ENCODE measurements at regions not wholly inside any gene's neighbourhood (a gene's known extent, or its start where the extent isn't known, plus 50 kb on each side); places are given as distances from the start of the nearest gene placed in this dataset.
"Not testable (repeated sequence)": the region's sequence is repeated elsewhere in the genome, so short reads cannot be mapped to it uniquely, and the experiment has no call there.

DNA sequence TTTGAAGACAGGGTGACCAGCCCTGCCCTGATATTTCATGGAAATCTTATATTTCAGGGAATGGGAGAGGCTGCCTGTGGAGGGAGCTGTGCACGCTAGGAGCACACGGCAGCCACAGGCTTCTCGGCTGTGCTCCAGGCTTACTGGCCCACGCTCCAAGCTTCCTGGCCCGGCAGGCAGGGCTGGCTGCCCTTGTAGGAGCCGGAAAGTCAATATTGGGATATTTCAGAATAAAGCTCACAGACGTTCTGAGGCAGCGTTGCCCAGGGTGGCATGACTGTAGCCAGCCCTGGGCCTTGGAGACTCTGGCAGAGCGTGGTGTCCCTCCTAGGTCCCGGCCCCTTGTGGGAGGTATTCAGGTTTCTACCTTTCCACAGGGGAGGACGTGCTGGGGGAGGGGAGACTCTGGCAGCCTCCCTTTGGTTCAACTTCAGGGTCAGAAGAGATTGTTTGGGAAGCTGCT lies 95.6 kb downstream of the NPIPB11 start:
- H3K4me3 Mint-ChIP-seq = no peak overlapping the region
- ATAC-seq (ENCODE audit: low read depth) (no peak), DNase-seq (ENCODE audit: low spot score in 2 of 2) (no peak)
- H3K9me3 Mint-ChIP-seq = no peaks in the 10 kb centered on the region
- peaks cover 12% of the 10 kb centered on the region for H3K4me1 Mint-ChIP-seq
- no peaks in the 10 kb centered on the region for H3K27me3 Mint-ChIP-seq
- peaks cover 2% of the 10 kb centered on the region for H3K36me3 Mint-ChIP-seq
- H3K27ac Mint-ChIP-seq = no peak overlapping the region

DNA sequence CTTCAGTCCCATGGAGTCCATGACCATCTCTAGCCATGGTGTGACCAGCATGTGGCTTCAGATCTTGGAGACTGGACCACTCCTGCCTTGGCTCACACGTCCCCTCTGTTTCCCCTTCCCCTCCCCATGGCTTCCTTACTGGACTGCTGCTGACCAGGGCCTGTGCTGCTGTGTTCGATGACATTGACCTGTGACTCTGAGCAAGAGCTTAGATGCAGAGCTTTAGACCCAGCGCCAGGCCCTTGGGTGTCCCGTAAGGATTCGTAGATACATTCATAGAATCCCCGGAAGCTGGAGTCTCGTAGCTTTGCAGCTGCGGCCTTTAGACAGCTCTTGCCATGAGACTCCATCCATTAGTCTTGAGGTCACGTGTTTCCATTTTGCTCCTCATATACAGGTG lies 96.3 kb downstream of the NPIPB11 start:
- not testable (repeated sequence) for H3K27ac Mint-ChIP-seq; H3K4me3 Mint-ChIP-seq; ATAC-seq (ENCODE audit: low read depth); H3K9me3 Mint-ChIP-seq; DNase-seq (ENCODE audit: low spot score in 2 of 2); H3K27me3 Mint-ChIP-seq; H3K36me3 Mint-ChIP-seq
- peaks cover 12% of the 10 kb centered on the region for H3K4me1 Mint-ChIP-seq

DNA sequence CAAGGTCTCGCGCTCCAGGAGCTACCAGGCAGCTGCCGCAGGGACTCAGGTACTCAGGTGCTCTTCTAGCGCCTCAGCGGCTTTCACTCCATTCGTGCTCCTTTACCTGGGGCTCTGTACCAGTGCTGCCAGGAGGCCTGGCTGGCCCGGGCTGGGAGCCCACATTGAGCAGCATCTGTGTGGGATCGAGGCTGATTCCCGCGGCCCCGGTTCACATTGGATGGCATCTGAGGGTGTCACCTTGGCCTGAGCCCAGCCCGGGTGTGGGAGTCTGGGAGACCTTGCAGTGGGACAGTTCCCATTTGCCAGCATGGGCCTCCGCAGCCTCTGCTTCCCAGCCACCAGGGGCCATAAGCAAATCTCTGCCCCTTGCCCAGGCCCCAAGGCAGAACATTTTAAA lies 96.9 kb downstream of the NPIPB11 start:
- not testable (repeated sequence) for DNase-seq (ENCODE audit: low spot score in 2 of 2); H3K27me3 Mint-ChIP-seq; ATAC-seq (ENCODE audit: low read depth); H3K36me3 Mint-ChIP-seq; H3K4me3 Mint-ChIP-seq; H3K9me3 Mint-ChIP-seq; H3K27ac Mint-ChIP-seq
- H3K4me1 Mint-ChIP-seq = peaks cover 12% of the 10 kb centered on the region

DNA sequence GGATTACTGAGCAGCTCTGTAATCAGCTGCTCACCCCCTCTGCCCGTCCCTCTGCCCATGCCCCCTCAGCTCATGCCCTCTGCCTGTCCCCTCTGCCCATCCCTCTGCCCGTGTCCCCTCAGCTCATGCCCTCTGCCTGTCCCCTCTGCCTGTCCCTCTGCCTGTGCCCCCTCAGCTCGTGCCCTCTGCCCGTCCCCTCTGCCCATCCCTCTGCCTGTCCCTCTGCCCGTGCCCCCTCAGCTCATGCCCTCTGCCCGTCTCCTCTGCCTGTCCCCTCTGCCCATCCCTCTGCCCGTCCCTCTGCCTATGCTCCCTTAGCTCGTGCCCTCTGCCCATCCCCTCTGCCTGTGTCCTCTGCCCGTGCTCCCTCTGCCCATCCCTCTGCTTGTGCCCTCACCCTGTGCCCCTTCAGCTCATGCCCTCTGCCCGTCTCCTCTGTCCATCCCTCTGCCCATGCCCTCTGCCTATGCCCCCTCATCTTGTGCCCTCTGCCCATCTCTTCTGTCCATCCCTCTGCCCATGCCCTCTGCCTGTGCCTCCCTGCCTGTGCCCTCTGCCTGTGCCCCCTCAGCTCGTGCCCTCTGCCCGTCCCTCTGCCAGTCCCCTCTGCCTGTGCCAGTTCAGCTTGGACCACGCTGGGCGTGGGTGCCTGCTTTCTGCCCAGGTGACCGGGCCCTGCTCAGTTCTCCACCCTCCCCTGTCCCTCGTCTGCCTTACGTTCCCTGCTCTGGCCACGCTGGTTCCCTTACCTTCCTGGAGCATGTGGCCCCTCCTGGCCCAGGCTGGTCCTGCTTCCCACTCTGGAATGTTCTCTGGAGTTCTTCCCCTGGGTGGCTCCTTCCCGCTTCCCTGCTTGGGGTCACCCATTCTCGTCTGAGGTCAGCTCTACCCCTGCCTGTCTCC lies 97.6 kb downstream of the NPIPB11 start:
- H3K36me3 Mint-ChIP-seq = peaks cover 1% of the 10 kb centered on the region
- DNase-seq (ENCODE audit: low spot score in 2 of 2) (no peak), ATAC-seq (ENCODE audit: low read depth) (no peak)
- H3K4me1 Mint-ChIP-seq = peaks cover 12% of the 10 kb centered on the region
- no peaks in the 10 kb centered on the region for H3K27me3 Mint-ChIP-seq
- H3K27ac Mint-ChIP-seq = peak overlapping the region; percentile 75
- no peak overlapping the region for H3K4me3 Mint-ChIP-seq
- no peaks in the 10 kb centered on the region for H3K9me3 Mint-ChIP-seq

DNA sequence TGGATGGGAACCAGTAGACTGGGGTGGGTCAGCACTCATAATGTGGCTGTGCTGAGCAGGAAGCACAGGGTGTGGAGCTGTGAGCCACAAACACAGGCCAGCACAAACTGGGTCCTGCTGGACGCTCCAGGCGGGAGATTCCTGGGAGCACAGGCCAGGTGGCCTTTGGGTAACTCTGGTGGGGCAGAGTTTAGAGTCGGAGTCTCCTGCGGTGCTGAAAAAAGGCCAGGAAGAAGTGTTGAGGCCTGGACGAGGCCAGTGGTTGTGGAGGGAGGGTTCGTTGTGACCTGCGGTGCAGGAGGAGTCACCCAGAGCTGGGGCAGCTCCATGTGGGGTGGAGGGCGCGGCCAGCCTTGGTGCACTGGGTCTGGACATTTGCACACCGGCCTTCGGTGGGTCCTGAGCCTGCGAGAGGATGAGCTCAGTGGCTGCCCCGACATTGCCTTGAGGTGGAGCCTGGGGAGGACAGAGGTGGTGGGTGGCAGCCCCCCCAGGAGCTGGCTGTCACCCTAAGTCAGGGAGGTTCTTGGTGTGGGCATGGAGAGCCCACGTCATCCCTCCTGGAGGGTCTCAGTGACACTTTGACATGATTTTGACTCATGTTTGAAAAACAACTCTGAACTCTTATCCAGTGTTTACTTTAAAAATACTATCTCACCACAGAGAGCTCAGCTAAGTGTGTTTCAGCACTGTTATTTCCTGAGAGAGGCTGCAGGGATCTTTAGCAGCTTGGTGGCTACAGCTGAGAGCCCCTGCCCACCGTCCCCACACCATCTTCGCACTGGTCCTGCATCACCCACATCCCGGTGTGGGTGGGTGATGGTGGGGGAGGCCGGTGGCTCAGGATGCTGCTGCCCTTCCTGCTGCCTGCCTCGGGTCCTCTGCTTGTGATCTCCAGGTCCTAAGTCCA lies 98.7 kb downstream of the NPIPB11 start:
- ATAC-seq (ENCODE audit: low read depth) (no peak), DNase-seq (ENCODE audit: low spot score in 2 of 2) (no peak)
- H3K27ac Mint-ChIP-seq = no peak overlapping the region
- no peaks in the 10 kb centered on the region for H3K9me3 Mint-ChIP-seq
- H3K27me3 Mint-ChIP-seq = no peaks in the 10 kb centered on the region
- H3K4me1 Mint-ChIP-seq = peaks cover 12% of the 10 kb centered on the region
- peaks cover 2% of the 10 kb centered on the region for H3K36me3 Mint-ChIP-seq
- H3K4me3 Mint-ChIP-seq = no peak overlapping the region

DNA sequence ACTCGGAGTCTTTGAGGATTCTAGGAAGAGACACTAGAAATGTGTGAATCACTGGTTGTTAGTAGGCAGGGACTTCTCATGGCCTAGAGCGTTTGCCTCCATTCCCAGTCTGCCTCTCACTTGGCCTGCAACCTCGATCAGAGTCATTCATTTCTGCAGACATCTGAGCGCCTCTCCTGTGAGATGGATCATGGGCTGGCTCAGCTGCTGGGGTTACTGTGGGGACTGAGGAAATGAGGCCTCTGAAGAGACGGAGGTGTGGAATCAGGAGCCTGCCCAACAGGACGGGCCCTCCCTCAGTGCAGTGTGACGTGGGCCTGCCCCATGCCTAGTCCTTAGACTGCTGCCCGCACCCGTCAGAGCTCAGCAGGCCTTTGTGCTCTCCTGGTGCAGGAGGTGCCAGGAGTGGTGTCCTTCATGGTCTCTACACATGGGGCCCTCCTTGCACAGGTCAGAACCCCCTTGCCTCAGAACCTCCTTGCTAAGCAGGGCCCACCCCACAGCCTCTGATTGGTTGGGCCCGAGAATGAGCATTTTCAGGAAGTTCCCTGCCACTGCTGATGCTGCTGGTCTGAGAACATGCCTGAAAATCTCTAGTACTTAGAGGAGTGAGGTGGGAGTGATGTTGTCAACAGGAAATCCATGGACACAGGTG lies 99.4 kb downstream of the NPIPB11 start:
- H3K27me3 Mint-ChIP-seq = no peaks in the 10 kb centered on the region
- peaks cover 12% of the 10 kb centered on the region for H3K4me1 Mint-ChIP-seq
- no peaks in the 10 kb centered on the region for H3K9me3 Mint-ChIP-seq
- no peak overlapping the region for H3K4me3 Mint-ChIP-seq
- H3K36me3 Mint-ChIP-seq = peaks cover 4% of the 10 kb centered on the region
- ATAC-seq (ENCODE audit: low read depth) (no peak), DNase-seq (ENCODE audit: low spot score in 2 of 2) (no peak)
- H3K27ac Mint-ChIP-seq = no peak overlapping the region

DNA sequence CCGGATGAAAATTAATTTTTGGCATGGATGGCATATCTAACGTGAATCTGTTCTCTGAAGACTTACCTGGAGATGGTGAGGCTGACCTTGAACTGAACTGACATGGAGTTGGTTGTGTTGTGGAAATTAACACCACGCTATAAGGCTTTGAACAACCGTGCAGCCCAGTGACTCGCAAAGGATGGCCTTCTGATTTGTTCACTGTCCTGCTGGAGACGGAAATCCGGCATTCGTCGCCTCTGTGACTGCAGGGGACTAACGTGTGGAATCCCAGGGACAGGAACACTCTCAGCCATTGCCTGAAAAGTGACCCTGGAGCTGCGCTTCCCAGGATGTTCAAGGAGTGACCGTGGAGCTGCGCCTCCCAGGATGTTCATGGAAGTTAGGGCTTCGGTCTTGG lies 100.3 kb downstream of the NPIPB11 start:
- Mint-ChIP-seq H3K27me3 (no peaks in the 10 kb centered on the region), H3K27ac (no peak overlapping the region), H3K9me3 (no peaks in the 10 kb centered on the region), H3K4me1 (peaks cover 12% of the 10 kb centered on the region), H3K4me3 (no peak overlapping the region), H3K36me3 (peaks cover 4% of the 10 kb centered on the region)
- DNase-seq (ENCODE audit: low spot score in 2 of 2) = no peak
- ATAC-seq (ENCODE audit: low read depth) = no peak

DNA sequence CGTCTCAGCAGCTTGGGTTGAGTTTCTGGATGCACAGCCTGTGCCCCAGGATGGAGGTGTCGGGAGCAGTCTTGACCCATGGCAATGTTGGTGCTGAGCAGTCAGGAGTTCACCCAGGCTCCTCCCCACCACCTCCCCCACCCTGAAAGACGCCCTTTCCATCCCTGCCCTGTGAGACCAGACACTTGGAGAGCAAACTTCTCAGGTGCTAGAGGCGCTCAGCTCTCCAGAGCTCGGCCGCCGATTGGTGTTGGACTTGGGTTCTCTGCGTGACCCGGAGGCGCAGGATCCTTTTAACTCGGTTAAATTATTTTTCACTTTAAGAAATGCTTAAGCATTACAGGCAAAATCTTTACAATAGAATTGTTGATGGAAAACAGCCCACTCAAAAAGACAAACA lies 101.5 kb downstream of the NPIPB11 start:
- H3K27ac Mint-ChIP-seq; H3K4me3 Mint-ChIP-seq; H3K36me3 Mint-ChIP-seq; H3K9me3 Mint-ChIP-seq; H3K27me3 Mint-ChIP-seq; ATAC-seq (ENCODE audit: low read depth); DNase-seq (ENCODE audit: low spot score in 2 of 2): not testable (repeated sequence)
- peaks cover 12% of the 10 kb centered on the region for H3K4me1 Mint-ChIP-seq

DNA sequence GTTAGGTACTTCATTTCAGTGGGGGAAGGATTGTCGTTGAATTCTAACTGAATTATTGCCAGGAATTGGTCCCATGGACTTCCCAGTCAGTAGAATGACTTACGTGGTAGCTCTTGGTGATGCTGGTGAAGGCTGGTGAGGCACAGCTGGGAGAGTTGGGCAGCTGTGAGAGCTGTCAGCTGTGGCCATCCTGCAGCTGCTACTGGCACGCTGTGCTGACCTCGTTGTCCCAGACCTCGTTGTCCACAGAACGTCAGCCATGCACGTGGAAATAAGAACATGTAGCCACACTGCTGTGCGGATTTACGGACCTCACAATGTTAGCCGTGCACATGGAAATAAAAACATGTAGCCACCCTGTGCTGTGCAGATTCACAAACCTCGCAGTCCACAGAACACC lies 102.3 kb downstream of the NPIPB11 start:
- Mint-ChIP-seq H3K9me3 (no peaks in the 10 kb centered on the region), H3K27ac (no peak overlapping the region), H3K4me1 (peaks cover 12% of the 10 kb centered on the region), H3K27me3 (no peaks in the 10 kb centered on the region), H3K36me3 (peaks cover 4% of the 10 kb centered on the region), H3K4me3 (no peak overlapping the region)
- DNase-seq (ENCODE audit: low spot score in 2 of 2) = no peak
- ATAC-seq (ENCODE audit: low read depth) = no peak

DNA sequence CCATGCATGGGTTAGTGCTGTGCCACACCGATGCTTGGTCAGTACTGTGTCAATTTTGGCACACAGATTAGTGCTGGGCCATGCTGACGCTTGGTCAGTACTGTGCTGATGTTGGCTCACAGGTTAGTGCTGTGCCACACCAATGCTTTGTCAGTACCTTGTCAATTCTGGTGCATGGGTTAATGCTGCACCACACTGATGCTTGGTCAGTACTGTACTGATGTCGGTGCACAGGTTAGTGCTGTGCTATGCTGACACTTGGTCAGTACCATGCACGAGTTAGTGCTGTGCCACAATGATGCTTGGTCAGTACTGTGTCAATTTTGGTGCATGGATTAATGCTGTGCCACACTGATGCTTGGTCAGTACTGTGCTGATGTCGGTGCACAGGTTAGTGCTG lies 103.0 kb downstream of the NPIPB11 start:
- DNase-seq (ENCODE audit: low spot score in 2 of 2) (no peak), ATAC-seq (ENCODE audit: low read depth) (no peak)
- no peak overlapping the region for H3K27ac Mint-ChIP-seq
- no peaks in the 10 kb centered on the region for H3K9me3 Mint-ChIP-seq
- no peak overlapping the region for H3K4me3 Mint-ChIP-seq
- H3K27me3 Mint-ChIP-seq = no peaks in the 10 kb centered on the region
- peaks cover 4% of the 10 kb centered on the region for H3K36me3 Mint-ChIP-seq
- peaks cover 9% of the 10 kb centered on the region for H3K4me1 Mint-ChIP-seq

DNA sequence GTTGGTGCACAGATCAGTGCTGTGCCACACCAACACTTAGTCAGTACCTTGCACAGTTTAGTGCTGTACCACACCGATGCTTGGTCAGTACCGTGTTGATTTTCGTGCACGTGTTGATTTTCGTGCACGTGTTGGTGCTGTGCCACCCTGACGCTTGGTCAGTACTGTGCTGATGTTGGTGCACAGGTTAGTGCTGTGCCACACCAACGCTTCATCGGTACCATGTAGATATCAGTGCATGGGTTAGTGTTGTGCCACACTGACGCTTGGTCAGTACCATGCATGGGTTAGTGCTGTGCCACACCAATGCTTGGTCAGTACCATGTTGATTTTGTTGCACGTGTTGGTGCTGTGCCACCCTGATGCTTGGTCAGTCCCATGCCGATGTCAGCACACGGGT lies 103.5 kb downstream of the NPIPB11 start:
- peaks cover 10% of the 10 kb centered on the region for H3K4me1 Mint-ChIP-seq
- peaks cover 2% of the 10 kb centered on the region for H3K27me3 Mint-ChIP-seq
- no peak for ATAC-seq (ENCODE audit: low read depth)
- no peak overlapping the region for H3K4me3 Mint-ChIP-seq
- no peak for DNase-seq (ENCODE audit: low spot score in 2 of 2)
- peaks cover 5% of the 10 kb centered on the region for H3K36me3 Mint-ChIP-seq
- H3K9me3 Mint-ChIP-seq = peaks cover 1% of the 10 kb centered on the region
- no peak overlapping the region for H3K27ac Mint-ChIP-seq

DNA sequence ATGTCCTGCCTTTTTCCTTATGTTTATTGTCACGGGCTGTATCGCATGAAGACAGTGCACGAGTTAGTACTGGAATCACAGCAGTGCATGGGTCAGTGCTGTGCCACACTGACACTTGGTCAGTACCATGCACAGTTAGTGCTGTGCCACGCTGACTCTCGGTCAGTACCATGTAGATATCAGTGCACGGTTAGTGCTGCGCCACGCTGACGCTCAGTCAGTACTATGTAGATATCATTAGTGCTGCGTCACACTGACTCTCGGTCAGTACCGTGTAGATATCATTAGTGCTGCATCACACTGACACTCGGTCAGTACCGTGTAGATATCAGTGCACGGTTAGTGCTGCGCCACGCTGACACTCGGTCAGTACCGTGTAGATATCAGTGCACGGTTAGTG lies 104.1 kb downstream of the NPIPB11 start:
- not testable (repeated sequence) for ATAC-seq (ENCODE audit: low read depth); H3K27ac Mint-ChIP-seq; H3K4me3 Mint-ChIP-seq; H3K36me3 Mint-ChIP-seq; DNase-seq (ENCODE audit: low spot score in 2 of 2); H3K27me3 Mint-ChIP-seq; H3K9me3 Mint-ChIP-seq
- peaks cover 13% of the 10 kb centered on the region for H3K4me1 Mint-ChIP-seq

DNA sequence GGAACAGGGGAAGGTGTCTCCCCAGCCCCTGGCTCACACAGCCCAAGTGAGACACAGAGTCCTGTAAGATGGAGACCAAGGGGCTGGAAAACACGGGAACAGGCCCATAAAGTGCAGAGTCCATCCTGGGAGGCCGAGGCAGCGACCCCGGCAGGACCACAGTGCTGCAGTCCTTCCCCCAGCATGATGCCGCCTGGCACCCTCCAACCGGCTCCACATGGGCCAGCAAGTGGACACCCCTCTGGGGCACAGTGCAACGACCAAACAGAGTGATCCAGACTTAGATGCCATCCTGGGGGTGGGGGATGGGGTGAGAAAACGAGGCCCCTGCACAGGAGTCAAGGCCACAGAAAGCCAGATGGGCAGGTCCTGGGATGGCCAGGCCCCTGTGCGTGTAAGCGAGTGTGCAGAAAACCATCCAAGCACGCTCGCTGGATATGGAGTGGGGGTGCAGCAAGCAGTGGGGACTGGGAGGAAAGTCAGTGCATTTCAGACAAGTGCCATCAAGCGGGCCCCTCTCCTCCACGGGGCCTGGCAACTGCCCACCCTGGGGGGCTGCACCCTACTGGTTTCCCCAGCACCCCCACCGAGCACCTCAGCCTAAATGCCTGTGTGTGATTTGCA lies 104.7 kb downstream of the NPIPB11 start:
- H3K4me1 Mint-ChIP-seq = peaks cover 11% of the 10 kb centered on the region
- ATAC-seq (ENCODE audit: low read depth); H3K4me3 Mint-ChIP-seq; H3K27me3 Mint-ChIP-seq; H3K9me3 Mint-ChIP-seq; H3K36me3 Mint-ChIP-seq; DNase-seq (ENCODE audit: low spot score in 2 of 2); H3K27ac Mint-ChIP-seq: not testable (repeated sequence)

All from memory B cell (primary cell).